ENCODE measurements at regions not wholly inside any gene's neighbourhood (a gene's known extent, or its start where the extent isn't known, plus 50 kb on each side); places are given as distances from the start of the nearest gene placed in this dataset.

- Histone ChIP-seq H2AFZ (ENCODE audit: insufficient read depth, low read length, poor library complexity) (no peak overlapping the region), H3K27me3 (ENCODE audit: insufficient read depth, low read length) (no peaks in the 10 kb centered on the region), H2BK120ac (ENCODE audit: insufficient read depth, low read length, poor library complexity) (no peak overlapping the region), H3K14ac (ENCODE audit: low read length) (no peak overlapping the region), H4K12ac (ENCODE audit: low read depth, low read length) (no peak overlapping the region), H3K27ac (ENCODE audit: low read depth, low read length) (no peak overlapping the region), H3K18ac (ENCODE audit: low read length) (no peak overlapping the region), H3K4me2 (ENCODE audit: low read length) (no peak overlapping the region), H3K4me1 (ENCODE audit: control insufficient read depth in 1 of 2, insufficient read depth in 2 of 2, low read length in 2 of 2) (peaks cover 0 to 6% of the 10 kb centered on the region in 2 experiments), H3K4ac (ENCODE audit: low read depth, low read length) (no peak overlapping the region), H4K91ac (ENCODE audit: low read depth, low read length) (no peak overlapping the region), H2AK5ac (ENCODE audit: low read length) (no peak overlapping the region), H3K9me3 (ENCODE audit: insufficient read depth, low read depth, low read length) (no peaks in the 10 kb centered on the region), H2BK5ac (ENCODE audit: low read depth, low read length, poor library complexity) (no peak overlapping the region), H3K79me1 (ENCODE audit: low read length) (no peaks in the 10 kb centered on the region), H3K4me3 (ENCODE audit: low read depth, low read length) (no peak overlapping the region), H3K79me2 (ENCODE audit: control insufficient read depth, insufficient read depth, low read length, poor library complexity) (no peaks in the 10 kb centered on the region), H4K8ac (ENCODE audit: low read depth, low read length) (no peak overlapping the region), H3K36me3 (ENCODE audit: control insufficient read depth in 1 of 2, insufficient read depth in 2 of 2, low read length in 2 of 2) (no peaks in the 10 kb centered on the region), H2BK12ac (ENCODE audit: low read length) (no peak overlapping the region), H3K9ac (ENCODE audit: low read length) (no peak overlapping the region), H3K23ac (ENCODE audit: low read length) (no peak overlapping the region)
- peak in 1 of 2 donors; percentile 29 for DNase-seq
- WGBS (ENCODE audit: extremely low coverage, insufficient coverage, insufficient read length), result no CpG with 5 or more reads among the region's 4 CpGs
Measured at GRCh38 chr11:104784684-104785460, 113.4 kb downstream of the CASP12 start.

GRCh38 chr11:104783241-104783640 is 115.0 kb downstream of the CASP12 start:
- H3K4ac ChIP-seq (ENCODE audit: low read depth, low read length), result no peak overlapping the region
- no peak overlapping the region for H4K91ac ChIP-seq (ENCODE audit: low read depth, low read length)
- no peak overlapping the region for H4K12ac ChIP-seq (ENCODE audit: low read depth, low read length)
- no peak overlapping the region for H2BK120ac ChIP-seq (ENCODE audit: insufficient read depth, low read length, poor library complexity)
- no CpG with 5 or more reads among the region's 2 CpGs for whole genome bisulfite sequencing (ENCODE audit: extremely low coverage, insufficient coverage, insufficient read length)
- no peak overlapping the region for H2BK5ac ChIP-seq (ENCODE audit: low read depth, low read length, poor library complexity)
- H3K4me2 ChIP-seq (ENCODE audit: low read length), result no peak overlapping the region
- H3K36me3 ChIP-seq (ENCODE audit: control insufficient read depth in 1 of 2, insufficient read depth in 2 of 2, low read length in 2 of 2), result no peaks in the 10 kb centered on the region
- H3K27me3 ChIP-seq (ENCODE audit: insufficient read depth, low read length), result no peaks in the 10 kb centered on the region
- no peak overlapping the region for H3K27ac ChIP-seq (ENCODE audit: low read depth, low read length)
- H3K79me2 ChIP-seq (ENCODE audit: control insufficient read depth, insufficient read depth, low read length, poor library complexity), result no peaks in the 10 kb centered on the region
- H3K4me1 ChIP-seq (ENCODE audit: control insufficient read depth in 1 of 2, insufficient read depth in 2 of 2, low read length in 2 of 2), result peaks cover 0 to 10% of the 10 kb centered on the region in 2 experiments
- no peak overlapping the region for H3K18ac ChIP-seq (ENCODE audit: low read length)
- no peak overlapping the region for H2AK5ac ChIP-seq (ENCODE audit: low read length)
- H3K14ac ChIP-seq (ENCODE audit: low read length), result no peak overlapping the region
- H3K9ac ChIP-seq (ENCODE audit: low read length), result no peak overlapping the region
- no peaks in the 10 kb centered on the region for H3K79me1 ChIP-seq (ENCODE audit: low read length)
- H3K23ac ChIP-seq (ENCODE audit: low read length), result no peak overlapping the region
- H2AFZ ChIP-seq (ENCODE audit: insufficient read depth, low read length, poor library complexity), result no peak overlapping the region
- H3K4me3 ChIP-seq (ENCODE audit: low read depth, low read length), result no peak overlapping the region
- no peak overlapping the region for H2BK12ac ChIP-seq (ENCODE audit: low read length)
- no peaks in the 10 kb centered on the region for H3K9me3 ChIP-seq (ENCODE audit: insufficient read depth, low read depth, low read length)
- DNase-seq, result no peak
- no peak overlapping the region for H4K8ac ChIP-seq (ENCODE audit: low read depth, low read length)

GRCh38 chr11:104782377-104782754 is 115.9 kb downstream of the CASP12 start:
- Histone ChIP-seq H2BK12ac (ENCODE audit: low read length) (no peak overlapping the region), H3K79me2 (ENCODE audit: control insufficient read depth, insufficient read depth, low read length, poor library complexity) (no peaks in the 10 kb centered on the region), H4K12ac (ENCODE audit: low read depth, low read length) (no peak overlapping the region), H3K14ac (ENCODE audit: low read length) (no peak overlapping the region), H2AFZ (ENCODE audit: insufficient read depth, low read length, poor library complexity) (no peak overlapping the region), H3K4me2 (ENCODE audit: low read length) (no peak overlapping the region), H2AK5ac (ENCODE audit: low read length) (peak overlapping the region; percentile 46), H4K8ac (ENCODE audit: low read depth, low read length) (no peak overlapping the region), H3K18ac (ENCODE audit: low read length) (no peak overlapping the region), H3K4me3 (ENCODE audit: low read depth, low read length) (no peak overlapping the region), H3K79me1 (ENCODE audit: low read length) (no peaks in the 10 kb centered on the region), H3K4ac (ENCODE audit: low read depth, low read length) (no peak overlapping the region), H3K4me1 (ENCODE audit: control insufficient read depth in 1 of 2, insufficient read depth in 2 of 2, low read length in 2 of 2) (peaks cover 0 to 10% of the 10 kb centered on the region in 2 experiments), H4K91ac (ENCODE audit: low read depth, low read length) (peak overlapping the region; percentile 37), H2BK120ac (ENCODE audit: insufficient read depth, low read length, poor library complexity) (no peak overlapping the region), H3K9ac (ENCODE audit: low read length) (no peak overlapping the region), H3K27me3 (ENCODE audit: insufficient read depth, low read length) (no peaks in the 10 kb centered on the region), H3K9me3 (ENCODE audit: insufficient read depth, low read depth, low read length) (no peaks in the 10 kb centered on the region), H3K23ac (ENCODE audit: low read length) (no peak overlapping the region), H2BK5ac (ENCODE audit: low read depth, low read length, poor library complexity) (no peak overlapping the region), H3K36me3 (ENCODE audit: control insufficient read depth in 1 of 2, insufficient read depth in 2 of 2, low read length in 2 of 2) (no peaks in the 10 kb centered on the region), H3K27ac (ENCODE audit: low read depth, low read length) (no peak overlapping the region)
- DNase-seq, result no peak
- no CpG with 5 or more reads among the region's 1 CpG for WGBS (ENCODE audit: extremely low coverage, insufficient coverage, insufficient read length)

- Histone ChIP-seq H2AFZ (ENCODE audit: insufficient read depth, low read length, poor library complexity) (no peak overlapping the region), H3K9me3 (ENCODE audit: insufficient read depth, low read depth, low read length) (no peaks in the 10 kb centered on the region), H2AK5ac (ENCODE audit: low read length) (no peak overlapping the region), H2BK120ac (ENCODE audit: insufficient read depth, low read length, poor library complexity) (no peak overlapping the region), H3K18ac (ENCODE audit: low read length) (no peak overlapping the region), H4K91ac (ENCODE audit: low read depth, low read length) (no peak overlapping the region), H3K4me2 (ENCODE audit: low read length) (no peak overlapping the region), H2BK5ac (ENCODE audit: low read depth, low read length, poor library complexity) (no peak overlapping the region), H3K9ac (ENCODE audit: low read length) (no peak overlapping the region), H3K79me1 (ENCODE audit: low read length) (no peaks in the 10 kb centered on the region), H3K27ac (ENCODE audit: low read depth, low read length) (no peak overlapping the region), H4K12ac (ENCODE audit: low read depth, low read length) (no peak overlapping the region), H3K4me3 (ENCODE audit: low read depth, low read length) (no peak overlapping the region), H3K4me1 (ENCODE audit: control insufficient read depth in 1 of 2, insufficient read depth in 2 of 2, low read length in 2 of 2) (peaks cover 0 to 12% of the 10 kb centered on the region in 2 experiments), H2BK12ac (ENCODE audit: low read length) (no peak overlapping the region), H4K8ac (ENCODE audit: low read depth, low read length) (no peak overlapping the region), H3K4ac (ENCODE audit: low read depth, low read length) (no peak overlapping the region), H3K14ac (ENCODE audit: low read length) (no peak overlapping the region), H3K79me2 (ENCODE audit: control insufficient read depth, insufficient read depth, low read length, poor library complexity) (no peaks in the 10 kb centered on the region), H3K23ac (ENCODE audit: low read length) (no peak overlapping the region), H3K36me3 (ENCODE audit: control insufficient read depth in 1 of 2, insufficient read depth in 2 of 2, low read length in 2 of 2) (no peaks in the 10 kb centered on the region), H3K27me3 (ENCODE audit: insufficient read depth, low read length) (no peaks in the 10 kb centered on the region)
- no CpG with 5 or more reads among the region's 4 CpGs for WGBS (ENCODE audit: extremely low coverage, insufficient coverage, insufficient read length)
- no peak for DNase-seq
Measured at GRCh38 chr11:104781719-104782376, 116.4 kb downstream of the CASP12 start.

All from trophoblast cell (in vitro differentiated cells and primary cell).